Natural killer cell (primary cell): ENCODE measurements at regions not wholly inside any gene's neighbourhood (a gene's known extent, or its start where the extent isn't known, plus 50 kb on each side); places are given as distances from the start of the nearest gene placed in this dataset.

Experiments
- ATAC-seq, 3 donors: fragments of 150-1000 bp in 2 of 3; fragments of 200-7000 bp in 1 of 3; cut with Tn5 transposase; 1 replicate in 1 of 3; 2 replicates in 2 of 3; pipeline ENCODE4 v1.10.0; 2021; ENCODE audit warnings: mild to moderate bottlenecking in 2 of 3, moderate library complexity in 2 of 3
- DNase-seq, 2 donors: peaks; one replicate each; pipeline versions ENCODE4 v3.0.0 to v3.0.0-alpha.2; 2013 to 2021; ENCODE audit warnings: mixed read lengths in 1 of 2
- H3K27ac ChIP-seq: one replicate; pipeline ENCODE4 v1.5.1; 2013; ENCODE audit warnings: mild to moderate bottlenecking, low read length
- H3K27me3 ChIP-seq: one replicate; pipeline ENCODE4 v1.6.1; 2013; ENCODE audit warnings: low read length; ENCODE audit not compliant: control insufficient read depth, insufficient read depth
- H3K36me3 ChIP-seq: one replicate; pipeline ENCODE4 v1.6.1; 2013; ENCODE audit warnings: low read length; ENCODE audit not compliant: control insufficient read depth, insufficient read depth
- H3K4me1 ChIP-seq: one replicate; pipeline ENCODE4 v1.6.1; 2013; ENCODE audit warnings: low read length; ENCODE audit not compliant: control insufficient read depth, insufficient read depth
- H3K4me3 ChIP-seq: one replicate; pipeline ENCODE4 v1.5.1; 2013; ENCODE audit warnings: low read length
- H3K9me3 ChIP-seq: one replicate; pipeline ENCODE4 v1.6.1; 2013; ENCODE audit warnings: low read length; ENCODE audit not compliant: control insufficient read depth, insufficient read depth
- H3K27ac Mint-ChIP-seq, 2 donors: one replicate each; pipeline ENCODE4 v1.8.0; 2022; ENCODE audit warnings: mild to moderate bottlenecking in 2 of 2, mixed read lengths in 2 of 2, moderate library complexity in 1 of 2
- H3K27me3 Mint-ChIP-seq, 2 donors: one replicate each; pipeline ENCODE4 v1.8.0; 2022; ENCODE audit warnings: low read depth in 2 of 2, mixed read lengths in 2 of 2
- H3K36me3 Mint-ChIP-seq: one replicate; pipeline ENCODE4 v1.8.0; 2022; ENCODE audit warnings: mixed read lengths
- H3K4me1 Mint-ChIP-seq, 2 donors: one replicate each; pipeline ENCODE4 v1.8.0; 2022; ENCODE audit warnings: mixed read lengths in 2 of 2
- H3K4me3 Mint-ChIP-seq: one replicate; pipeline ENCODE4 v1.8.0; 2022; ENCODE audit warnings: mild to moderate bottlenecking, moderate library complexity, mixed read lengths
- H3K9me3 Mint-ChIP-seq, 2 donors: one replicate each; pipeline ENCODE4 v1.8.0; 2022; ENCODE audit warnings: mixed read lengths in 2 of 2
- CTCF ChIP-seq: fragments of 200-600 bp; IDR thresholded peaks from one replicate; pipeline ENCODE4 v1.8.0; 2022; ENCODE audit warnings: antibody characterized with exemption
- WGBS: methylation state at CpG from one replicate; pipeline ENCODE4 v1.1.7; 2013; ENCODE audit warnings: missing lambda C conversion rate; ENCODE audit not compliant: insufficient coverage; 5-methylcytosine and 5-hydroxymethylcytosine counted together
- intact Hi-C: fragments of 100-400 bp; cut with micrococcal nuclease; formaldehyde crosslinking; loops from one replicate; pipeline ENCODE4 v1.14.2; 2022

GRCh38 chr7:32244806-32245345, 174.7 kb upstream of the PDE1C start:
- Histone ChIP-seq H3K4me3 (no peak overlapping the region), H3K4me1 (no peaks in the 10 kb centered on the region), H3K36me3 (no peaks in the 10 kb centered on the region), H3K9me3 (no peaks in the 10 kb centered on the region), H3K27me3 (no peaks in the 10 kb centered on the region), H3K27ac (no peak overlapping the region)
- intact Hi-C loops, result no loop called here
- H3K4me3 Mint-ChIP-seq, result no peak overlapping the region
- no peaks in the 10 kb centered on the region for H3K36me3 Mint-ChIP-seq
- no peak for TF ChIP-seq CTCF
- DNase-seq, result no peak
- ATAC-seq, result no peak
- peaks cover 0 to 2% of the 10 kb centered on the region in 2 donors for H3K27me3 Mint-ChIP-seq
- no peak overlapping the region for H3K27ac Mint-ChIP-seq
- H3K9me3 Mint-ChIP-seq, result peaks cover 0 to 2% of the 10 kb centered on the region in 2 donors
- H3K4me1 Mint-ChIP-seq, result no peaks in the 10 kb centered on the region
- WGBS, result 76% methylated on average over 4 of the region's 4 CpGs

- peaks cover 0 to 2% of the 10 kb centered on the region in 2 donors for H3K27me3 Mint-ChIP-seq
- no peaks in the 10 kb centered on the region for H3K9me3 ChIP-seq
- H3K27me3 ChIP-seq, result no peaks in the 10 kb centered on the region
- H3K27ac Mint-ChIP-seq, result no peak overlapping the region
- H3K27ac ChIP-seq, result no peak overlapping the region
- DNase-seq, result no peak
- no peaks in the 10 kb centered on the region for H3K36me3 Mint-ChIP-seq
- no peak for TF ChIP-seq CTCF
- H3K9me3 Mint-ChIP-seq, result peaks cover 0 to 2% of the 10 kb centered on the region in 2 donors
- H3K36me3 ChIP-seq, result no peaks in the 10 kb centered on the region
- H3K4me1 ChIP-seq, result no peaks in the 10 kb centered on the region
- intact Hi-C loops, result no loop called here
- ATAC-seq, result no peak
- H3K4me1 Mint-ChIP-seq, result no peaks in the 10 kb centered on the region
- no peak overlapping the region for H3K4me3 ChIP-seq
- 86% methylated on average over 2 of the region's 3 CpGs for WGBS
- H3K4me3 Mint-ChIP-seq, result no peak overlapping the region
Observed at GRCh38 chr7:32243687-32244290, 173.6 kb upstream of the PDE1C start.

GRCh38 chr7:32242436-32242835, 172.2 kb upstream of the PDE1C start:
- no peaks in the 10 kb centered on the region for H3K4me1 Mint-ChIP-seq
- H3K36me3 ChIP-seq, result no peaks in the 10 kb centered on the region
- no peaks in the 10 kb centered on the region for H3K9me3 Mint-ChIP-seq
- no peak overlapping the region for H3K4me3 ChIP-seq
- H3K9me3 ChIP-seq, result no peaks in the 10 kb centered on the region
- DNase-seq, result no peak
- intact Hi-C loops, result no loop called here
- H3K27me3 ChIP-seq, result no peaks in the 10 kb centered on the region
- 54% methylated on average over 3 of the region's 3 CpGs for WGBS
- no peaks in the 10 kb centered on the region for H3K36me3 Mint-ChIP-seq
- no peak overlapping the region for H3K4me3 Mint-ChIP-seq
- no peak for TF ChIP-seq CTCF
- no peaks in the 10 kb centered on the region for H3K4me1 ChIP-seq
- ATAC-seq, result no peak
- H3K27me3 Mint-ChIP-seq, result no peaks in the 10 kb centered on the region
- H3K27ac Mint-ChIP-seq, result no peak overlapping the region
- H3K27ac ChIP-seq, result no peak overlapping the region

- Histone ChIP-seq H3K9me3 (no peaks in the 10 kb centered on the region), H3K4me1 (no peaks in the 10 kb centered on the region), H3K4me3 (no peak overlapping the region), H3K27me3 (no peaks in the 10 kb centered on the region), H3K36me3 (no peaks in the 10 kb centered on the region), H3K27ac (no peak overlapping the region)
- no peaks in the 10 kb centered on the region for H3K36me3 Mint-ChIP-seq
- 100% methylated on average over 1 of the region's 1 CpG for WGBS
- H3K27ac Mint-ChIP-seq, result no peak overlapping the region
- H3K27me3 Mint-ChIP-seq, result no peaks in the 10 kb centered on the region
- H3K4me1 Mint-ChIP-seq, result no peaks in the 10 kb centered on the region
- TF ChIP-seq CTCF, result no peak
- no peak overlapping the region for H3K4me3 Mint-ChIP-seq
- no peaks in the 10 kb centered on the region for H3K9me3 Mint-ChIP-seq
- DNase-seq, result no peak
- ATAC-seq, result no peak
- intact Hi-C loops, result no loop called here
Observed at GRCh38 chr7:32241636-32242035, 171.4 kb upstream of the PDE1C start.
